Stomach (tissue), 8 donors: ENCODE measurements at regions not wholly inside any gene's neighbourhood (a gene's known extent, or its start where the extent isn't known, plus 50 kb on each side); places are given as distances from the start of the nearest gene placed in this dataset.

Experiments used
- DNase-seq, 2 donors: peaks; one replicate each; pipeline versions ENCODE4 v3.0.0 to v3.0.0-alpha.2; 2013 to 2019
- H3K27ac ChIP-seq, 5 donors: fragments of 200-600 bp in 4 of 5; sonication (generic) in 4 of 5; one replicate each; pipeline ENCODE4 v1.5.1; 2013 to 2019; ENCODE audit warnings: mild to moderate bottlenecking in 1 of 5, moderate library complexity in 1 of 5
- H3K27me3 ChIP-seq, 3 donors: fragments of 200-600 bp; sonication (generic); one replicate each; pipeline ENCODE4 v1.5.1; 2017 to 2019; ENCODE audit warnings: mixed run types in 1 of 3
- H3K36me3 ChIP-seq, 4 donors: fragments of 200-600 bp; sonication (generic); 1 replicate in 3 of 4; 2 replicates in 1 of 4; pipeline ENCODE4 v1.5.1; 2016 to 2019
- H3K4me1 ChIP-seq, 4 donors: fragments of 200-600 bp; sonication (generic); one replicate each; pipeline ENCODE4 v1.5.1; 2016 to 2019
- H3K4me3 ChIP-seq, 4 donors: fragments of 200-600 bp; sonication (generic) in 3 of 4; one replicate each; pipeline ENCODE4 v1.5.1; 2016 to 2019; ENCODE audit warnings: mild to moderate bottlenecking in 1 of 4
- H3K9me3 ChIP-seq, 4 donors: fragments of 200-600 bp; sonication (generic); one replicate each; pipeline ENCODE4 v1.5.1; 2016 to 2019
- CTCF ChIP-seq, 7 experiments: fragments of 450-650 bp in 4 of 7; fragments of 200-600 bp in 3 of 7; sonication (generic) in 3 of 7; IDR thresholded peaks; one replicate each; pipeline ENCODE4 v1.5.1; 2016 to 2019; ENCODE audit warnings: antibody characterized with exemption in 7 of 7, control low read depth in 2 of 7, mild to moderate bottlenecking in 1 of 7
- EP300 ChIP-seq: sonication (generic); formaldehyde crosslinking; IDR thresholded peaks from one replicate; pipeline ENCODE4 v1.6.1; 2017; ENCODE audit warnings: antibody characterized with exemption
- POLR2A ChIP-seq, 4 donors: fragments of 450-650 bp; IDR thresholded peaks; one replicate each; pipeline ENCODE4 v1.6.1; 2016; ENCODE audit warnings: antibody characterized with exemption in 4 of 4, control low read depth in 2 of 4, mild to moderate bottlenecking in 1 of 4, moderate library complexity in 1 of 4
- POLR2AphosphoS5 ChIP-seq, 3 donors: sonication (generic); formaldehyde crosslinking; IDR thresholded peaks; one replicate each; pipeline ENCODE4 v1.6.1; 2016; ENCODE audit warnings: antibody characterized with exemption in 3 of 3
- WGBS, 5 donors: extraction: QIAGEN DNeasy Blood & Tissue Kit in 3 of 5; methylation state at CpG; one replicate each; pipeline versions ENCODE4 v1.1.5 to v1.1.7; 2013 to 2018; 5-methylcytosine and 5-hydroxymethylcytosine counted together
- intact Hi-C: fragments of 100-400 bp; cut with DNase I; formaldehyde crosslinking; loops from one replicate; pipeline ENCODE4 v1.15.1; 2023; ENCODE audit warnings: low total_unique reads
- donor health status: healthy with polysubstance abuse.
- donor health status: Bipolar disorder and iron deficiency.
- donor health status: healthy.

- peak in 1 of 2 donors; percentile 3 for DNase-seq
- 32 to 43% (median 38%) methylated on average over 16 of the region's 16 CpGs for WGBS, 5 donors
- TF ChIP-seq POLR2A (IDR thresholded peaks at IDR 0.05) (no peak), EP300 (no peak), CTCF (IDR thresholded peaks at IDR 0.05) (no peak), POLR2AphosphoS5 (IDR thresholded peaks at IDR 0.05) (no peak)
- Histone ChIP-seq H3K27me3 (peaks cover 8 to 85% (median 55%) of the 10 kb centered on the region in 3 donors), H3K27ac (no peak overlapping the region), H3K36me3 (no peaks in the 10 kb centered on the region), H3K4me1 (peaks cover 20 to 34% (median 28%) of the 10 kb centered on the region in 4 donors), H3K4me3 (no peak overlapping the region), H3K9me3 (no peaks in the 10 kb centered on the region)
- intact Hi-C loops: no loop called here
Observed at GRCh38 chr4:182140547-182140946, 102.7 kb upstream of the TENM3 start.

GRCh38 chr4:182141061-182141460 lies 102.1 kb upstream of the TENM3 start:
- TF ChIP-seq POLR2AphosphoS5 (IDR thresholded peaks at IDR 0.05) (no peak), POLR2A (IDR thresholded peaks at IDR 0.05) (no peak), CTCF (IDR thresholded peaks at IDR 0.05) (no peak), EP300 (no peak)
- H3K27ac ChIP-seq: no peak overlapping the region
- DNase-seq: peak in 1 of 2 donors; percentile 28
- peaks cover 20 to 34% (median 28%) of the 10 kb centered on the region in 4 donors for H3K4me1 ChIP-seq
- intact Hi-C loops: no loop called here
- no peaks in the 10 kb centered on the region for H3K9me3 ChIP-seq
- peaks cover 8 to 90% (median 60%) of the 10 kb centered on the region in 3 donors for H3K27me3 ChIP-seq
- WGBS, 5 donors: 10 to 34% (median 13%) methylated on average over 16 to 26 of the region's 26 CpGs
- no peak overlapping the region for H3K4me3 ChIP-seq
- H3K36me3 ChIP-seq: no peaks in the 10 kb centered on the region

- WGBS, 5 donors: 13 to 31% (median 14%) methylated on average over 44 to 65 of the region's 65 CpGs
- DNase-seq: peak in 1 of 2 donors; percentile 71
- Histone ChIP-seq H3K4me1 (peaks cover 20 to 34% (median 28%) of the 10 kb centered on the region in 4 donors), H3K27me3 (peaks cover 8 to 97% (median 63%) of the 10 kb centered on the region in 3 donors), H3K27ac (no peak overlapping the region), H3K9me3 (no peaks in the 10 kb centered on the region), H3K4me3 (peak overlapping the region; percentile 63 to 83 (median 75)), H3K36me3 (no peaks in the 10 kb centered on the region)
- intact Hi-C loops: no loop called here
- TF ChIP-seq CTCF (IDR thresholded peaks at IDR 0.05): no peak
- TF ChIP-seq POLR2AphosphoS5 (IDR thresholded peaks at IDR 0.05): no peak
- TF ChIP-seq POLR2A (IDR thresholded peaks at IDR 0.05): no peak
- TF ChIP-seq EP300: no peak
Observed at GRCh38 chr4:182142176-182143085, 100.8 kb upstream of the TENM3 start.

- Histone ChIP-seq H3K36me3 (no peaks in the 10 kb centered on the region), H3K4me3 (peak overlapping the region; percentile 63 to 83 (median 75)), H3K4me1 (peaks cover 20 to 34% (median 28%) of the 10 kb centered on the region in 4 donors), H3K27me3 (peaks cover 8 to 98% (median 63%) of the 10 kb centered on the region in 3 donors), H3K9me3 (no peaks in the 10 kb centered on the region), H3K27ac (peak overlapping the region in 1 of 5 donors; percentile 46)
- DNase-seq: peak in 1 of 2 donors; percentile 55
- TF ChIP-seq EP300 (no peak), CTCF (IDR thresholded peaks at IDR 0.05) (no peak), POLR2AphosphoS5 (IDR thresholded peaks at IDR 0.05) (no peak)
- intact Hi-C loops: no loop called here
- 2 to 3% (median 2%) methylated on average over 30 to 36 of the region's 36 CpGs for WGBS, 5 donors
Observed at GRCh38 chr4:182143086-182143821, 99.9 kb upstream of the TENM3 start.
